Stimulated activated CD4-positive, alpha-beta T cell treated with anti-CD3 and anti-CD28 coated beads, Interleukin-1b, Interleukin-23, amount 100 ng/mL, for 4 hours (primary cell): ENCODE measurements at regions not wholly inside any gene's neighbourhood (a gene's known extent, or its start where the extent isn't known, plus 50 kb on each side); places are given as distances from the start of the nearest gene placed in this dataset.

Source experiments
- DNase-seq, 2 donors: peaks; one replicate each; pipeline ENCODE4 v3.0.0-alpha.2; 2020; ENCODE audit warnings: low read depth in 2 of 2

DNA sequence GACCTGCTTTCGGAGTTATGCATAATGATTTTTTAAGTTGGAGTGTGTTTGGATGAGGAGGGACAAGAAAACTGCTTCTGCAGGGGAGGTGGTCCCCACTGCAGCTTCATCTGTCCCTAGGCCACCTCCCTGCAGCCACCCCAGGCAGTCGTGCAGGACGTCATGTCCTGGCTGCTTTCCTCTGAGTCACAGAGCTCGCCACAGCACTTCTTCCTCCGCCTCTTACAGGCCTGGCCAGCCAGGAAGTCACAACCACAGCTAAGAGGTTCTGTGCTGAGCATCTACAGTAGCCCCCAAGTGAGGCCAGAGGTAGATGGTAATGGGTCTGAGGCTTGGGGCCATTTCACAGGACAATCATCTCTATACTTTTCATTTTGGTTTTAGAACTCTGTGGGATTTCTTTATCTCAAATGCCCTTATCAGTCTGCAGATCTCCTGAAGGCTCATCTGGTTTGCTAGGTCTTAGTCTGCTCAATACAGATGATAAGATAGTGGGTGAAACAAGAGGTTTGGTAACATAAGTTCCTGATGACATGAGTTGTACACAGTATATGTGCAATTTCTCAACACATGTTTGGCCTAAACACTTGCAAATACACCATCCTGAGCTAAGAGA is 106.4 kb downstream of the ARF6 start:
- DNase-seq = peak in 1 of 2 donors; percentile 28

- no peak for DNase-seq
Observed at GRCh38 chr14:49999826-50000379, 107.0 kb downstream of the ARF6 start.

GRCh38 chr14:50000380-50001150 is 107.7 kb downstream of the ARF6 start:
- DNase-seq = peak; percentile 58 to 64

DNA sequence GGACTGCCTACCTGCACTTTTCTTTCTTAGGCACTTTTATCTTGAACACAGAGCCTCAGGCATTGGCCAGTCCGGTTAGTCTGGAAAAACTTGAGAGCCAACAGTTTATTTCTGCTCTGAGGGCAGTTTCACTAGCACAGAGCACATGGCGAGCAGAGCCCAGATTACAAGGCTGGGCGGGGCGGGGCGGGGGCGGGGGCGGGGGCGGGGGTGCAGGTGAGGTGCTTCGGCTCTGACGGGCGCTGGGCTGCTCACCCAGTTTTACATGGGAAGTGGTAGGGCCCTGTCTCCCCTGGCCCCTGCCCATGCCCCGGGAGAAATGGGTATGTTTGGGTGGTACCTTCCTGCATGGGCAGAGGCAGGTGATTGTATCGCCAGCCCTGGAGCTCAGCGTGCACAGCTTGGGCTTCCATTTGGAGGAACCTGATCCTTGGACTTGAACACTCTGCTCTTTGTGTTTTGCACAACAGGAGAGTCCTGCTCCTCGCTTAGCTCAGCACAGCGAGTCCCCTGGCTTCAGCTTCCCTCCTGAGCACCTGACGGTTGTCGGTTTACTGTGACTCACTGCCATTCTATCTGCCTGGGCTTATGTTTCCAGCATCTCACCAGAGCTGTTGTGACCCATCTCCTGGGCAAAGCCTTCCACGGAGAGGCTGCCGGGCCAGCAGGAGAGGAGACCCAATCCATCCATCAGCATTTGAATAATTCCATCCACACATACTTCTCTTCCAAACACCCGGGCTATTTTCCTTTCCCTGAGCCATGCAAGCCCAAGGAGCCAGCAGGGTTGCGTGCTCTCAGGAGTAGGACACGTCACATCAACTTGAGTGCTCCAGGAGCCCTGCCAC is 108.5 kb downstream of the ARF6 start:
- DNase-seq = peak; percentile 34 to 49

DNA sequence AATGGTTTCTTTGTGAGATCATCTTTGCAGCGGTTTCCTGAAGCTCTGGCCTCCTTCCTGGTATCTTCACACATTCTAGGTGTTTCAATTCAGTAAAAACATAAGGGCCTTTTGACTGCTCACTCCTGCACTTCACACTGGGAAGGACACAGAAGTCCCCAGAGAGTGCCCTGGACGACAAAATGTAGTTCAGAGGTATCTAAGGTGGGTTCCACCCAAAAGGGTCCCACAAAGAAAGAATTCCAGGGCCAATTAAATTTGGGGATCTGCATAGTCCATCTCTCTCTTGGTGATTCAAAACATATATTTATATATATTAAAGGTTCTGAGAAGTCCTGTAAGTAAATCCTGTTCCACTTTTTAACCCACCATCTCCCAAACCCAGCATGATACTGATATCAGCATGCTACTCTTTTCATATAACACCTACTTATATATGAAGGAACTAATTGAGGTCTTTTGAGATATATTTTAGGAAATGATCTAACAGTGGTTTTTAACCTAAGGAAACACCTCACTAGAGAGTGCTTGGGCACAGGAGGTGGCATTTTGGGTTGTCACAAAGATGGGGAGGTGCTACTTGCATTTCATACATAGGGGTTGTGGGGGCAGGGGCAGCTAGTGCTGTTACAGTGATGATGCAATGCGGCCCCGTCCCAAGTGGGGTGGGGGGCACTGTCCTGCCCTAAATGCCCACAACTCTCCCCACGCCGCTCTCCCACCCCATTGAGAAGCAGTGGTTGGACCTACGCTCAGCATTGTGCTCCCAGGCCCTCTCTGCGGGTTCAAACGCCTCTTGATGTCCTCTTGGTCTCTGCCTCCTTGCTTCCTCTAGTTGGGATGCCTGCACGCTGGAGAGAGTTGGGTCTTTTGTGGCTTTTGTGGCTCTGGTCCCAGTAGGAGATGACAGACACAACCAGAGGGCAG is 109.4 kb downstream of the ARF6 start:
- peak in 1 of 2 donors; percentile 37 for DNase-seq

GRCh38 chr14:50002926-50003212 is 110.0 kb downstream of the ARF6 start:
- DNase-seq = no peak

DNA sequence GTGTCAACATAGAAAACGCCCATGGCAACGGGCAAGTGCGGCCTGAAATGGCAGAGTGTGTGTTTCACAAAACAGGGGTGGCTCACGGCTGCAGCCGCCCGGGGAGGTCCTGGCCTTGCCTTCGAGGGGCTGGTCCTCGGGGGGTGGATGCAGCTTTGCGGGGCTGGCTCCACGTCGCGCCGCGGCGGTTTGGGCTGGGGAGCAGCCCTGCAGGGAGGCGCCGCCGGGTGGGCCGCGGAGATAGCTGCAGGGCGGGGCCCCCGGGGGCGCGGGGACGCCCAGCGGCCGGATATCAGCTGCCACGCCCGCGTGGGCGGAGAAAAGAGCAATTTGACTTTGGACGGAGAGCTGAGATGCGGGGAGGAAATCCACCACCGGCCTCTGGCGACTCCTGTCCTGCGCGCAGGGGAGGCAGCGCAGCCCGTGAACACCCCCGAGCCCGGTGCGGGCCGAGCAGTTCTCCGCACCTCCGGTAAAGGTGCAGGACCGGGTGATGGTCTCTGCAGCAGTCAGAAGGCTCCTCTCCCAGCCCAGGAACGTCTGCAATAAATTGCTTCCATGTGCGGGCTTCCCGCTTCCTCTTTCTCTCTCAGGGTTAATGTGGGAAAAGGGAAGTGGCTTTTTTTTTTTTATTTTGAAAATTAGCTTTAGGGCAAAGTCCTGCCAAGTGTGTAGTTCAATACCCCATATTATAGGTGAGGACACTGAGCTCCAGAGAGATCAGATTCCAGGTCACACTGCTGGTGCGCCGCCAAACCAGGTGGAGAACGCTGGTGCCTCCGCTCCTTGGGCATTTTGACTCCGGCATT is 110.5 kb downstream of the ARF6 start:
- DNase-seq = peak; percentile 34 to 57

- DNase-seq = no peak
Observed at GRCh38 chr14:50006141-50006540, 110.2 kb downstream of the VCPKMT start.

DNA sequence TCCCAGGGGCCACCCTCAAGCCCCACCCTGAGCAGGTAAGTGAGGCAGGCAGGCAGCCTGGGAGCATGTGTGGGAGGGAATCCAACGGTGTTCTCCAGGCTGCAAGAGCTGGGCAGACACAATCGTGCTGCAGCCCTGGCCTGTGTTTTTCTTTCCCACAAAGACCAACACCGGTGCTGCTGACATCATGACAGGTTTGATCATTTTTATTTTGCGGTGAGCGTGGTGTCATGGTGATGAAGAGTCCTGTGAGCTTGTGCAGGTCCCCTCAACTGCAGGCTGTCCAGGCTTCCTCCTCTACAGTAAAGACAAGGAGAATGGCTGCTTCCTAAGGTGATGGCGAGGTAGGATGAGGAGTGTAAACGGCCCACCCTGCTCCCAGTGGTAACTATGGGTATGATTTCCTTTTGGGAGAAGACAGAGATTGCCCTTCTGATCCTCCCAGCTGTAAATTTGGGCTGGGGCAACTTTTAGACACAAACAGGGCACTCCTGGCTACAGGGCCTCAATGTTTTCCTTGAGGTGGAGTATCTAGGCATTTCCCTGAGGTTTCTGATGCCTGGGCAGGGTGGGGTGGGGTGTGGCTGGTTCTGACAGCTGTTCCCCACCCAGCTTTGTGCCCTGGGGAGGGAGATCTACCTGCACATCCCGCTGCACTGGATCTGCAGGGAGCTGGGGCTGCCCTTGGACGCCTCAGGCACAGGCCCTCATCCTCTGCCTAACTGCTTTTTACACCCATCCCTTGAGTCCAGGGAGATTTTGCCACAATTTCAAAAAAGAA is 109.1 kb downstream of the VCPKMT start:
- no peak for DNase-seq

- no peak for DNase-seq
Observed at GRCh38 chr14:50008562-50008961, 107.8 kb downstream of the VCPKMT start.

DNA sequence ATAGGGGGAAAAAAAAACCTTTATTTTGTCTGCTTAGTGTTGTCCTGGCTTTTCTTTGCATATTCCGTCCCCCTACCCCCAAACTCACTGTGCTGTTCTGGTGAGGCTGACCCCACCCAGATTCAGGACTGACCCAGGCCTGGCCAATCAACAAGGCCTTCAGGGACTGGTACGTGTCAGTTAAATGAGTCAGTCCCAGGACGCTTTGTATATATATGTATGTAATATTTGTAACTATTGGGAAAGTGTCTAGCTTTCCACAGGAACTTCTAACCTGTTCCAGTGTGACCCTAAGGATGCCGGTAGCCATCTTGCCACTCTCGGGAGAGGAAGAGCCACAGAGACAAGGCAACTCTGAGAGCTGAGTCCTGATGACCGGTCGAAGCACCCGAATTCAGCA is 107.4 kb downstream of the VCPKMT start:
- DNase-seq = no peak

DNA sequence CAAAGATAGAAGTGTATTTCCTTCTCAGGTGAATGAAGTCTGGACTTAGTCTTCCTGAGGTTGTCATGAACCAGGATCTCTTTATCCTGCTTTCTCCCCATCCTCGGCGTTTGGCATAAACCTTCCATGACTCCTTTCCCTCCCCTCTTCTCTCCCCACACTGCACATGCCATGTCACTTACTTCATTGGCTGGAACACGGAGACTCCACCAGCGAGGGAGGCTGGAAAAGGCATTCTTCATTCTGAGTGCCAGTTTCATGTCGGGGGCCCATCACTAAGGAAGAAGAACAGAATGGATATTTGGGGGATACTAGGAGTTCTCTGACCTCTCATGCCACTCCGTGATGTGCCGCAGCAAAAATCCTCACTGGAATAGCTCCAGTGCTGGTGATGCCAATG is 105.6 kb downstream of the VCPKMT start:
- DNase-seq = no peak

DNA sequence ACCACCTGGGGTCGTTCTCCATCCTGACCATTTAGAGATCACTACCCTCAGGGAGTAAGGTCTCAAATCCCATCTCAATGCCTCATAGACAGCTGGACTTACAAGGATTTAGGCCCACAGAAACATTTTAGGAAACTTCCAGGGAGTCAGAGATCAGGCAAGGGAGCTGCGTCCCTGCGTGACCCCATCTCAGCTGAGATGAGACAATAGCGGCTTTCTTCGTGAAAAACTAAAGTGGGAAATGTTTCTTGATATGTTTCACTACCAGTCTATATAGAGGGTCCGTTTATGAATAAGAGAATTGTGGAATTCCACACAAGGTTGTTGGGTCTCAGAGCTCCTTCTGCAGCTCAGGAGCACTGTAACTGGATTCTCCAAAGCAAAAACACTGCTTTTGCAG is 105.1 kb downstream of the VCPKMT start:
- DNase-seq = no peak

DNA sequence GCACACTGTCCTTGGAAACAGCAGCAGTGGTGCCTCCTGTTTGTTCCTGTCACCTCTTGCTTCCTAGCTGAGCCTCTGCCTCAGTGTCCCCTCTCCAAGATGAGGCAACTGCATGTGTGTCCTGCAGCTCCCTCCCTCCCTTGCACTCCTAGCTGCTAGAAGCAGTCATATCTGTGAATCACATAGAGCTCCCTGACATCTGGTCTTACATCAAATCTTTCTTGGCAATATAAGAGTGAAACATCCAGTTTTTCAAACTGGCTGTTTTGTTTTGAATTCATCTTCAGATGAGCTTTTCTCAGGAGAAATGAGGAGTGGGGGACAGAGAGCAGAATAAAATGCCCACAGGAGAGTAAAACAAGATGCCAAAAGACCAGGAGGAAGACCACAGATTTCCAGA is 103.7 kb downstream of the VCPKMT start:
- DNase-seq = no peak

DNA sequence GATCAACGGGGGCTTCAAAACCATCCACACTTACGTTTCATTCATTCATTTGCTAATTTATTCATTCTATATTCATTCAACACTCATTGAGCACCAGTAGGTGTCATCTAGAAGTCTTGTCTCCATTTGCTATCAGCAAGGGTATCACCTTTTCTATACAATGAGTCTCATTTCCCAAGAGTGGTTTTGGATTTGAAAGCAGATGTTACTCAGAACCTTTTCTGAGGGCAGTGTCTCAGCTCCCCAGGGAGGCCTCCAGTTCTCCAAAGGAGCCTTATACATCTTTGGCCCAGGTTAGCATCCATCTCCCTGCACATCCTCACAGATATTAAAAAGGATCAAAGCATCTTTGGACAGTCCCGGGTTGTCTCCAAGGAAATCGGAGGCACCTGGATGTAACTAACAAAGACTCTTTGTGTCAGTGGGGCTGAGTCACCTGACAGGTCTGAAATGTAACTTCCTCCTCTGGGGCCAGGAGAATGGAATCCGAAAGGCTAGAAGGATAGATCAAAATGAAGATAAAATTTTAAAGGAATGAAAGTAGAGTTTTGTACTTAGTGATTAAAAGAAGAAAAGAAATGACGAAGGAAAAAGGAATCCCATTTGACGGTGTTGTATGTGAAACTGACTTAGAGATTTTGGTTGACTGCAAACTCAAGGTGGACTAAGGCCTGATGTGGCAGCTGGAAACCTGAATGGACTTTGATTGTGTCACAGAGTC is 103.0 kb downstream of the VCPKMT start:
- no peak for DNase-seq

DNA sequence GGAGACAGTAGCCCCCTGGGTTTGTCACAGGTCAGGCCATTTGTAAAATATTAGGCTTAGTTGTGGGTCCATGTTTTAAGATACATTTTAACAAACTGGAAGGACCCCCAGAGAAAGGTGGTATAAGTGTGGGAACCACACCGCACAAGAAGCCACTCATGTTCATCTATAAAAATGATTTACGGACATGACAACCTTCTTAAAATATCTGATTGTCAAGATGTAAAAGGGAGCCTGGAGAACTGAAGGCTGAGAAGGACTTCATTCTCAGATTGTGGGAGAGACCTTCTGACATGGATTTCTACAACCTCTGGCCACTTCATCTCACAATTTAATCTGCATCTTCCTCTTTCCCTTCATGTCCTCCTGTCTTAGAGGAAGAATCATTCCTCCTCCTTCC is 102.4 kb downstream of the VCPKMT start:
- no peak for DNase-seq

GRCh38 chr14:50014809-50015430 is 101.5 kb downstream of the VCPKMT start:
- DNase-seq = no peak

DNA sequence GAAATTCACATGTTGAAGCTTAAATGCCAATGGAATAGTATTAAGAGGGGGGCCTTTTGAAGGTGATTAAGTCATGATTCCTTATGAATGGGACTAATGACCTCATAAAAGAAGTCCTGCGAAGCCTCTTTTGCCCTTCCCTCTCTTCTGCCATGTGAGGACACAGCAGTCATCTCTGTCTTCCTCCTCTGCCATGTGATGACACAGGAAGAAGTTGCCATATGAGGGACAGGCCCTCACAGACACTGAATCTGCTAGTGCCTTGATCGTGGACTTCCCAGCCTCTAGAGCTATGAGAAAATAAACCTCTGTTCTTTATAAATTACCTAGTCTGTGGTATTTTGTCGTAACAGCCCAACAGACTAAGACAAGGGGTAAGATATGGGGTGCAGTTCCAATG is 100.7 kb downstream of the VCPKMT start:
- no peak for DNase-seq
